Esophagus muscularis mucosa (tissue), 4 donors: ENCODE measurements at regions not wholly inside any gene's neighbourhood (a gene's known extent, or its start where the extent isn't known, plus 50 kb on each side); places are given as distances from the start of the nearest gene placed in this dataset.
"Not testable (repeated sequence)": the region's sequence is repeated elsewhere in the genome, so short reads cannot be mapped to it uniquely, and the experiment has no call there.

Experiments used
- DNase-seq: peaks from one replicate; pipeline ENCODE4 v3.0.0-alpha.2; 2017; ENCODE audit errors: extremely low spot score
- H3K27ac ChIP-seq, 4 donors: fragments of 200-600 bp; sonication (generic); replicated peaks in 1 of 4; 1 replicate in 3 of 4; 2 replicates in 1 of 4; pipeline ENCODE4 v1.5.1; 2016 to 2019; ENCODE audit warnings: mild to moderate bottlenecking in 1 of 4
- H3K27me3 ChIP-seq, 4 donors: fragments of 200-600 bp; sonication (generic); one replicate each; pipeline versions ENCODE4 v1.5.1 to v1.6.0; 2016 to 2019
- H3K36me3 ChIP-seq, 4 donors: fragments of 200-600 bp; sonication (generic); one replicate each; pipeline ENCODE4 v1.5.1; 2016 to 2019
- H3K4me1 ChIP-seq, 4 donors: fragments of 200-600 bp; sonication (generic); one replicate each; pipeline ENCODE4 v1.5.1; 2016 to 2019
- H3K4me3 ChIP-seq, 4 donors: fragments of 200-600 bp; sonication (generic); 1 replicate in 2 of 4; 2 replicates in 2 of 4; pipeline ENCODE4 v1.5.1; 2016 to 2019; ENCODE audit warnings: mild to moderate bottlenecking in 4 of 4, moderate library complexity in 1 of 4
- H3K9me3 ChIP-seq, 4 donors: fragments of 200-600 bp; sonication (generic); 1 replicate in 3 of 4; 2 replicates in 1 of 4; pipeline ENCODE4 v1.5.1; 2016 to 2019
- CTCF ChIP-seq, 3 experiments: fragments of 200-600 bp in 2 of 3; fragments of 450-650 bp in 1 of 3; sonication (generic) in 2 of 3; IDR thresholded peaks; one replicate each; pipeline ENCODE4 v1.5.1; 2017 to 2019; ENCODE audit warnings: antibody characterized with exemption in 3 of 3, mild to moderate bottlenecking in 2 of 3, moderate library complexity in 1 of 3
- EP300 ChIP-seq: sonication (generic); formaldehyde crosslinking; IDR thresholded peaks from one replicate; pipeline ENCODE4 v1.6.1; 2017; ENCODE audit warnings: antibody characterized with exemption
- POLR2A ChIP-seq: fragments of 450-650 bp; IDR thresholded peaks from one replicate; pipeline ENCODE4 v1.6.1; 2017; ENCODE audit warnings: antibody characterized with exemption, moderate library complexity, mild to moderate bottlenecking, low read depth
- POLR2AphosphoS5 ChIP-seq, 2 donors: sonication (generic); formaldehyde crosslinking; IDR thresholded peaks; one replicate each; pipeline ENCODE4 v1.6.1; 2017; ENCODE audit warnings: antibody characterized with exemption in 2 of 2
- WGBS: methylation state at CpG from one replicate; pipeline ENCODE4 v1.1.5; 2018; 5-methylcytosine and 5-hydroxymethylcytosine counted together
- intact Hi-C: fragments of 100-400 bp; cut with DNase I; formaldehyde crosslinking; loops from one replicate; pipeline ENCODE4 v1.15.1; 2023

GRCh38 chr16:88208112-88208511 lies 174.6 kb upstream of the ZNF469 start:
- no peak for TF ChIP-seq EP300
- no peak for TF ChIP-seq POLR2A
- no peak for TF ChIP-seq POLR2AphosphoS5 (IDR thresholded peaks at IDR 0.05)
- no peak for TF ChIP-seq CTCF (IDR thresholded peaks at IDR 0.05)
- H3K36me3 ChIP-seq, result no peaks in the 10 kb centered on the region
- no peaks in the 10 kb centered on the region for H3K9me3 ChIP-seq
- intact Hi-C loops, result no loop called here
- DNase-seq, result no peak
- H3K27ac ChIP-seq, result no peak overlapping the region
- no peaks in the 10 kb centered on the region for H3K27me3 ChIP-seq
- 84% methylated on average over 10 of the region's 10 CpGs for WGBS
- no peak overlapping the region for H3K4me3 ChIP-seq
- H3K4me1 ChIP-seq, result no peaks in the 10 kb centered on the region

GRCh38 chr16:88208776-88209175 lies 174.0 kb upstream of the ZNF469 start:
- H3K4me3 ChIP-seq, H3K36me3 ChIP-seq, DNase-seq, H3K4me1 ChIP-seq, H3K9me3 ChIP-seq, intact Hi-C loops, H3K27me3 ChIP-seq, H3K27ac ChIP-seq: not testable (repeated sequence)
- WGBS, result 54% methylated on average over 5 of the region's 5 CpGs

DNA sequence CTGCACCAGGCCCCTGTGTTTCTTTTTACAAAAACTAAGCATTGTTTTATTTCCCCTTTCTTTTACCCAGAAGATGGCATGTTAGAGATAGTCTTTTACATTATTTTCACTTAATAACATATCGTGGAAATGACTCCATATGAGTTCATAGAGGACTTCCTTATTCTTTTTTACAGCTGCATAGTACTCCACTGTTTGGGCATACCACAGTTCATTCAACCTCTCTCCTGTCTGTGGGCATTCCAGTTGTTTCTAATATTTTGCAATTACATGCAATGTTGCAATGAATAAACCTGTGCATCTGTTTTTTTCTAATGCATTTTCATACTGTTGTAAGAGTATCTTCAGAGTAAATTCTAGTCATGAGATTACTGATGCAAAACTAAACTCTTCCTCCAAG lies 173.2 kb upstream of the ZNF469 start:
- H3K4me3 ChIP-seq, H3K27me3 ChIP-seq, H3K36me3 ChIP-seq, H3K9me3 ChIP-seq, DNase-seq, intact Hi-C loops, H3K4me1 ChIP-seq, H3K27ac ChIP-seq: not testable (repeated sequence)
- WGBS, result 74% methylated on average over 1 of the region's 1 CpG

- WGBS, result 90% methylated on average over 2 of the region's 5 CpGs
- H3K4me3 ChIP-seq, H3K36me3 ChIP-seq, H3K27me3 ChIP-seq, H3K4me1 ChIP-seq, H3K9me3 ChIP-seq, H3K27ac ChIP-seq, intact Hi-C loops, DNase-seq: not testable (repeated sequence)
Observed at GRCh38 chr16:88213937-88214336, 168.8 kb upstream of the ZNF469 start.

DNA sequence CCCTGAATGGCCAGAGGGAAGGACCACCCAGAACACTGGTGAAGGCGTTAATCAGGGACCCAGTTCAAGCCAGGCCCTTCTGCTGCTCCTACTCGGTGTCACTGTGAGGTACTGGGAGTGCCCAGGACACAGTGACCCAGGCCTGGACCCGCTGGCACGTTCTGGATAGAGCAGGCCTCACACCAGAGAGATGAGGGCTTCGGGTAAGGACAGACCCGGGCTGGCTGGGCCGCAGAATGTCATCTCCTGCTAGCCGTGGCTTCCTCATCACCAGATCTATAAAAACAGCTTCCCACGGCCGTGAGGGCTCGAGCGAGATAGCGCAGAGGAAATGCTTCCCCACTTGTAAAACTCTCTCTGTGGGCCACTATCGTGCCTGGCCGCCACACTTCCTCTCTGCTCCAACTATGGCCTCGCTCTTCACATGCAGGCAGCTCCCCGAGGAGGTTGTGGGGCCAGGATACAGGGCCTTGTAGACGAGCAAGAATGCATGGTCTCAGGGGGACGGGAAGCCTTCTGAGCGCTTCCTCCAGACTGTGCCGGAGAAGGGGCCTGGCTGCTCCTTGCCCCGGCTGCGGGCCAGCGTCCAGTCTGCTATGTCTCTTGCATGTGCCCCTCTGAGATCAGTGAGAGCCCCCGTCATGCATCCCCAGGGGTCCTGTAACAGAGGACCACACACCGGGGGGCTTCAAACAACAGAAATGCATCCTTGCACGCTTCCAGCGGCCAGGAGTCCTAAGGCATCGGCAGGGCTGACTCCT lies 161.6 kb upstream of the ZNF469 start:
- H3K27me3 ChIP-seq, H3K27ac ChIP-seq, H3K9me3 ChIP-seq, H3K4me3 ChIP-seq, intact Hi-C loops, DNase-seq, H3K4me1 ChIP-seq, H3K36me3 ChIP-seq: not testable (repeated sequence)
- WGBS, result 82% methylated on average over 24 of the region's 29 CpGs

DNA sequence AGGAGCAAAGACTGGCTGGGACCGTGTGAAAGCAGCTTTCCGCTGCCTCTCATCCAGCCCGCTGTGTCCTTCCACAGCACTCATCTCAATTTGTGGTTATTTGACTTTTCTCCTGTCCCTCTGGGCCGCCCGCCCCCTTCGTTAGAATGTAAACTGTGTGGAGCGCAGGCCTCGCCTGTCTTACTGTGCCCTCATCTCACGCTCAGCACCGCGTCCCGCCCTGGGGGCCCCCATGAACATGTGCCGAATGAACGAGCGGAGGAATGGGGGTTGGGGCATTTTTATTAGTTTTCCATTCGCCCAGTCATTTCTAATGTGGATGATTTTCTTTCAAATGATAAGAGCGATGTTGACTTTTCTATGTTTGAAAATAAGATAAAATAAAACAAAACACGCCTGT lies 159.1 kb upstream of the ZNF469 start:
- H3K36me3 ChIP-seq, DNase-seq, intact Hi-C loops, H3K27me3 ChIP-seq, H3K9me3 ChIP-seq, H3K27ac ChIP-seq, H3K4me1 ChIP-seq, H3K4me3 ChIP-seq: not testable (repeated sequence)
- 85% methylated on average over 18 of the region's 18 CpGs for WGBS

GRCh38 chr16:88224131-88224898 lies 158.4 kb upstream of the ZNF469 start:
- H3K9me3 ChIP-seq, DNase-seq, H3K27me3 ChIP-seq, H3K27ac ChIP-seq, H3K4me3 ChIP-seq, H3K36me3 ChIP-seq, H3K4me1 ChIP-seq, intact Hi-C loops: not testable (repeated sequence)
- 89% methylated on average over 26 of the region's 34 CpGs for WGBS

DNA sequence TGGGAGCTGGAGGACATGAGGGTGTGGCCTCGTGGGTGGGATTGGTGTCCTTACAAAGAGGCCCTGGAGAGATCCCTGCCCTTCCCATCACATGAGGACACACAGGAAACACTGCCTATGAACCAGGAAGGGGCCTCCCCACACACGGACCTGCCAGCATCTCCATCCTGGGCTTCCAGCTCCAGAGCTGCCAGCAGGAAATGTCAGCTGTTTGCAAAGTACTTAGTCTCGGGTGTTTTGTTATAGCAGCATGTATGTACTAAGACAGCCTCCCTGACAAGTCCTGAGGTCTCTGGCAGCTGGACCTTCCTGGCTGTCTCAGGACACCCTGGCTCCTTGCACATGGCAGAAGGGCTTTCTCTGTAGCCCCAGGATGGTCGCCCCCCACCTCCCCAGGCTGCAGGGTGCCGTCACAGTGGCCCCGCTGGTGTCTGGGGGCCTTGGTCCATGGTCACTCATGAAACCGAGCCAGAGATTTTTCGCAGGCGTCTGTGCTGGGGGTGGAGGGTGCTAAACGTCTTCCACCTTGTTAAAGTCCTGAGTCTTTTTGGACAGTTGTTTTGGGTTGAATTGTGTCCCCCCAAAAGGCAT lies 157.0 kb upstream of the ZNF469 start:
- H3K27me3 ChIP-seq, H3K36me3 ChIP-seq, H3K27ac ChIP-seq, H3K9me3 ChIP-seq, intact Hi-C loops, H3K4me1 ChIP-seq, H3K4me3 ChIP-seq, DNase-seq: not testable (repeated sequence)
- 100% methylated on average over 2 of the region's 10 CpGs for WGBS

- H3K27ac ChIP-seq, H3K4me3 ChIP-seq, H3K27me3 ChIP-seq, H3K36me3 ChIP-seq, intact Hi-C loops, H3K9me3 ChIP-seq, H3K4me1 ChIP-seq, DNase-seq: not testable (repeated sequence)
- 92% methylated on average over 13 of the region's 14 CpGs for WGBS
Observed at GRCh38 chr16:88226302-88226701, 156.5 kb upstream of the ZNF469 start.

- intact Hi-C loops, DNase-seq, H3K36me3 ChIP-seq, H3K4me3 ChIP-seq, H3K27me3 ChIP-seq, H3K9me3 ChIP-seq, H3K27ac ChIP-seq, H3K4me1 ChIP-seq: not testable (repeated sequence)
- 83% methylated on average over 30 of the region's 35 CpGs for WGBS
Observed at GRCh38 chr16:88227026-88227721, 155.6 kb upstream of the ZNF469 start.
